ENCODE measurements at regions not wholly inside any gene's neighbourhood (a gene's known extent, or its start where the extent isn't known, plus 50 kb on each side); places are given as distances from the start of the nearest gene placed in this dataset.

- WGBS, 5 donors: 72 to 91% (median 85%) methylated on average over 3 of the region's 3 CpGs
- Histone ChIP-seq H3K27me3 (replicated peaks in 1 of 7) (no peaks in the 10 kb centered on the region), H3K36me3 (no peaks in the 10 kb centered on the region), H3K9me3 (no peaks in the 10 kb centered on the region), H3K27ac (no peak overlapping the region), H3K4me1 (no peaks in the 10 kb centered on the region), H3K4me3 (no peak overlapping the region)
- no peak for DNase-seq
- no peak for TF ChIP-seq CTCF (IDR thresholded peaks at IDR 0.05 in 8 of 11, conservative IDR thresholded peaks at IDR 0.05 in 3 of 11)
- TF ChIP-seq POLR2AphosphoS5 (IDR thresholded peaks at IDR 0.05): no peak
- TF ChIP-seq POLR2A (IDR thresholded peaks at IDR 0.05): no peak
- intact Hi-C loops (cut with DNase I; ENCODE audit: low total_unique reads): no loop called here
Observed at GRCh38 chr18:11380968-11381367, 228.4 kb upstream of the SLC35G4 start.

- WGBS, 5 donors: 92 to 97% (median 94%) methylated on average over 10 of the region's 10 CpGs
- intact Hi-C loops (cut with DNase I; ENCODE audit: low total_unique reads): no loop called here
- Histone ChIP-seq H3K4me3 (no peak overlapping the region), H3K9me3 (no peaks in the 10 kb centered on the region), H3K4me1 (no peaks in the 10 kb centered on the region), H3K27me3 (replicated peaks in 1 of 7) (no peaks in the 10 kb centered on the region), H3K27ac (no peak overlapping the region), H3K36me3 (no peaks in the 10 kb centered on the region)
- TF ChIP-seq POLR2A (IDR thresholded peaks at IDR 0.05): no peak
- TF ChIP-seq CTCF (IDR thresholded peaks at IDR 0.05 in 8 of 11, conservative IDR thresholded peaks at IDR 0.05 in 3 of 11): no peak
- no peak for TF ChIP-seq POLR2AphosphoS5 (IDR thresholded peaks at IDR 0.05)
- no peak for DNase-seq
Observed at GRCh38 chr18:11379660-11380059, 229.7 kb upstream of the SLC35G4 start.

- intact Hi-C loops (cut with DNase I; ENCODE audit: low total_unique reads): no loop called here
- no peak for TF ChIP-seq CTCF (IDR thresholded peaks at IDR 0.05 in 8 of 11, conservative IDR thresholded peaks at IDR 0.05 in 3 of 11)
- TF ChIP-seq POLR2A (IDR thresholded peaks at IDR 0.05): no peak
- TF ChIP-seq POLR2AphosphoS5 (IDR thresholded peaks at IDR 0.05): no peak
- no peak for DNase-seq
Observed at GRCh38 chr18:11377766-11378540, 228.6 kb upstream of the PIEZO2 start.

GRCh38 chr18:11372163-11372562 is 222.8 kb upstream of the PIEZO2 start:
- DNase-seq: no peak
- no peaks in the 10 kb centered on the region for H3K9me3 ChIP-seq
- no peaks in the 10 kb centered on the region for H3K4me1 ChIP-seq
- TF ChIP-seq POLR2AphosphoS5 (IDR thresholded peaks at IDR 0.05): no peak
- no peak for TF ChIP-seq CTCF (IDR thresholded peaks at IDR 0.05 in 8 of 11, conservative IDR thresholded peaks at IDR 0.05 in 3 of 11)
- TF ChIP-seq POLR2A (IDR thresholded peaks at IDR 0.05): no peak
- no peak overlapping the region for H3K4me3 ChIP-seq
- no peak overlapping the region for H3K27ac ChIP-seq
- no peaks in the 10 kb centered on the region for H3K36me3 ChIP-seq
- intact Hi-C loops (cut with DNase I; ENCODE audit: low total_unique reads): no loop called here
- WGBS, 5 donors: 66 to 79% (median 72%) methylated on average over 2 of the region's 2 CpGs
- H3K27me3 ChIP-seq (replicated peaks in 1 of 7): no peaks in the 10 kb centered on the region

More at GRCh38 chr18:11377766-11378540, 228.6 kb upstream of the PIEZO2 start:
- Histone ChIP-seq H3K36me3 (no peaks in the 10 kb centered on the region), H3K9me3 (no peaks in the 10 kb centered on the region), H3K4me1 (no peaks in the 10 kb centered on the region), H3K27ac (no peak overlapping the region), H3K4me3 (no peak overlapping the region), H3K27me3 (replicated peaks in 1 of 7) (no peaks in the 10 kb centered on the region)
- 89 to 95% (median 90%) methylated on average over 17 to 18 of the region's 18 CpGs for WGBS, 5 donors
